GM10248 (cell line): ENCODE measurements at regions not wholly inside any gene's neighbourhood (a gene's known extent, or its start where the extent isn't known, plus 50 kb on each side); places are given as distances from the start of the nearest gene placed in this dataset.

ENCODE experiments used
- CTCF ChIA-PET: fragments of 300-600 bp; sonication (Branson Sonifier 250); formaldehyde crosslinking; extraction: SDS; loops from one replicate; lab custom pipeline; 2021; ENCODE audit warnings: antibody characterized with exemption; lab: Yijun Ruan, JAX
- POLR2A ChIA-PET: fragments of 350-650 bp; sonication (Branson Sonifier 250); formaldehyde crosslinking; extraction: SDS; loops from one replicate; lab custom pipeline; 2020; ENCODE audit warnings: antibody characterized with exemption; lab: Yijun Ruan, JAX
- DNase-seq: peaks from one replicate; pipeline ENCODE4 v3.0.0; 2012; ENCODE audit errors: extremely low spot score
- TF ChIP-seq, protein P1 (sequence below): IDR thresholded peaks from 2 replicates; pipeline ENCODE4 v1.5.1; 2012; ENCODE audit warnings: mild to moderate bottlenecking, low read depth; ENCODE audit errors: extremely low read depth, missing control alignments, control extremely low read depth

GRCh38 chr2:36079793-36080192 is 275.8 kb upstream of the CRIM1 start:
- TF ChIP-seq, protein P1, sequence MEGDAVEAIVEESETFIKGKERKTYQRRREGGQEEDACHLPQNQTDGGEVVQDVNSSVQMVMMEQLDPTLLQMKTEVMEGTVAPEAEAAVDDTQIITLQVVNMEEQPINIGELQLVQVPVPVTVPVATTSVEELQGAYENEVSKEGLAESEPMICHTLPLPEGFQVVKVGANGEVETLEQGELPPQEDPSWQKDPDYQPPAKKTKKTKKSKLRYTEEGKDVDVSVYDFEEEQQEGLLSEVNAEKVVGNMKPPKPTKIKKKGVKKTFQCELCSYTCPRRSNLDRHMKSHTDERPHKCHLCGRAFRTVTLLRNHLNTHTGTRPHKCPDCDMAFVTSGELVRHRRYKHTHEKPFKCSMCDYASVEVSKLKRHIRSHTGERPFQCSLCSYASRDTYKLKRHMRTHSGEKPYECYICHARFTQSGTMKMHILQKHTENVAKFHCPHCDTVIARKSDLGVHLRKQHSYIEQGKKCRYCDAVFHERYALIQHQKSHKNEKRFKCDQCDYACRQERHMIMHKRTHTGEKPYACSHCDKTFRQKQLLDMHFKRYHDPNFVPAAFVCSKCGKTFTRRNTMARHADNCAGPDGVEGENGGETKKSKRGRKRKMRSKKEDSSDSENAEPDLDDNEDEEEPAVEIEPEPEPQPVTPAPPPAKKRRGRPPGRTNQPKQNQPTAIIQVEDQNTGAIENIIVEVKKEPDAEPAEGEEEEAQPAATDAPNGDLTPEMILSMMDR, result no peak
- CTCF ChIA-PET, result no interaction called here
- POLR2A ChIA-PET, result no interaction called here
- DNase-seq, result no peak

DNA sequence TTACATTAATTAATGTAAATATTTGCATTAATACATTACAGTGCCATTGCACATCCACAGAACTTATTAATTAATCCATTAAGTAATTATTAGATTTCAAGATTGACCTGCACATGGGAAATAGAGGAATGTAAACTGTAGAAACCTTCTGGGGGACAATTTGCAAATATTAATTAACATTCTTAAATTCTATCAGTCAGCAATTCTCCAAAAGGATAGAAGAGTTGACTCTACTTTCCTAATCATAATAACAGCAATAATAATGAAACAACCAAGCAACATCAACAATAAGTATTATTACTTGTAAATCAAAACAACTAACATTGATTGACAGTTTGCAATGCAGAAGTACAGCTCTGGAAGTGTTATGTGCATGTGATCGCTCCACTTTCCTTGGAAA is 281.6 kb upstream of the CRIM1 start:
- ChIA-PET CTCF (no interaction called here), POLR2A (no interaction called here)
- DNase-seq, result no peak
- TF ChIP-seq, protein P1, result no peak

DNA sequence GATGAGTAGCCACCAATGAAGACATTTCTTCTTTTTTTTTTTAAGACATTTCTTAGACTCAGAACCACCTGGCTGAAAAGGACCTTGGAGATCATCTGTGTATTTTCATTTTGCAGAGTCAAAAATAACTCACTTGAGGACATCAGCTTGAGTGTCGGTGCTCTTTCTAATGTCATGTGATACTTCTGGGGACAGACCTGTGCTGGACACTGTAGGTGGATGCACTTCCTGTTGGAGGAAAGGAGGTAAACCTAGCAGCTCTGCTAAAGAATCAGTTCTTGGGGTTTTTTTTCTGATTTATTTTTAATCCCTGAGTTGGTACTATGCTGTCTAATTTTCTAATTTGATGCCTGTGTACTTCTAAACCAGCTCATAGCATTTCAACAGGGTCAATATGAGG is 283.9 kb upstream of the CRIM1 start:
- TF ChIP-seq, protein P1, result no peak
- POLR2A ChIA-PET, result no interaction called here
- CTCF ChIA-PET, result interaction anchor here (1.1 to 1.3 kb wide), 2 partner anchors 11 to 32 kb away, joined by 3 to 4 read pairs; no protein-coding TSS in a partner anchor
- no peak for DNase-seq

DNA sequence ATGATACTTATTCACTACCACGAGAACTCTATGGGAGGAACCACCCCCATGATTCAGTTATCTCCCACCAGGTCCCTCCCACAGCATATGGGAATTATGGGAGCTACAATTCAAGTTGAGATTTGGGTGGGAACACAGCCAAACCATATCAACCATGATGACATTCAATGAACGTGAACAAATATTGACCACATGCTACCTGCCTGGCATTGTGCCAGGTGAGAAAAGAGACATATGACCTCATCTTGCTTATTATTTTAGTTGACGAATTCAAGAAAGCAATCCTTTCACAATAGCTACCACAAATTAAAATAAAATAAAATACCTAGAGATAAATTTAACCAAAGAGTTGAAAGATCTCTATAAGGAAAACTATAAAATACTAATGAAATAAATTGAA is 286.5 kb upstream of the CRIM1 start:
- POLR2A ChIA-PET, result no interaction called here
- no peak for DNase-seq
- TF ChIP-seq, protein P1, result no peak
- CTCF ChIA-PET, result interaction anchor here (3.3 kb wide), 1 partner anchor 9 kb away, joined by 13 read pairs; no protein-coding TSS in a partner anchor

DNA sequence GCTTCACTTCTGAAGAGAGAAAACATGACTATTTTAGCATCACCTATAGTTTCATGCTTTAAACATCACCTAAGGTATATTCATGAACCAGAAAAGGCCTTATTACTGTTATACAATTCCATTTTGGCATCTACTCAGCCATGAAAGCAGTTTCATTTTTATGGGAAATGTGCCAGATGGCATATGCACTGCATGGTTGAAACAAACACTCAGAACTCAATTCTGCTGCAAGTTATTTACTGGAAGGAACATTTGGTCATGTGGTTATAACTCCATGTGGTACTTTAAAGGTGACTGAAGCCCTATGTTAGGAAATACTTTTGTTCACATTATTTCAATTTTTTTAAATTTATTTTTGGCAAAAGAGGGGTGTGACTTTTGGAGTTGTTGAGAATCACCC is 287.5 kb upstream of the CRIM1 start:
- DNase-seq, result no peak
- CTCF ChIA-PET, result interaction anchor here (3.3 kb wide), 1 partner anchor 10 kb away, joined by 13 read pairs; no protein-coding TSS in a partner anchor
- TF ChIP-seq, protein P1, result no peak
- POLR2A ChIA-PET, result no interaction called here

DNA sequence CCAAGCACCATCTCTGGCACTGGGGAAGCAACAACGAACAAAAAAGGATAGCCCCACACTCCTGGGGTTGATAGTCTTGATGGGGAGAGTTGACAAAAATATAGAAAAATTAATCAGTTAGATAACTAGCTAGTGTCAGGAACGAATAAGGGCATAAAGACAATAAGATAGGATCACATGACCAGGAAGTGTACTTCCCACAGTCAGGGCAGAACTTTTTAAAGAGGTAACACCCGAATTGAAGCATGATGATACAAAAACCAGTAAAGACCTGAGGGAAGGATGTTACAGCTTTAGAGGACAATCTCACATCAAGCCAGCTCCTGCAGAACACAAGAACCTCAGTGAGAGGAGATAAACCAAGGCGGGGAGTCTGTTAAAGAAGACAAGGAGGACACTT is 295.4 kb upstream of the CRIM1 start:
- TF ChIP-seq, protein P1, result no peak
- CTCF ChIA-PET, result interaction anchor here (1.1 to 2.5 kb wide), 4 partner anchors 9 to 604 kb away, joined by 3 to 7 read pairs (median 4); no protein-coding TSS in a partner anchor
- no peak for DNase-seq
- POLR2A ChIA-PET, result no interaction called here
